Fibroblast of mammary gland (primary cell): ENCODE measurements at regions not wholly inside any gene's neighbourhood (a gene's known extent, or its start where the extent isn't known, plus 50 kb on each side); places are given as distances from the start of the nearest gene placed in this dataset.

ENCODE experiments used
- DNase-seq: peaks from one replicate; pipeline ENCODE4 v3.0.0-alpha.2; 2010; ENCODE audit warnings: low read depth
- H3K4me3 ChIP-seq: 2 replicates; pipeline ENCODE4 v1.5.1; 2011; ENCODE audit warnings: low read depth, mild to moderate bottlenecking, low read length, moderate library complexity; ENCODE audit not compliant: control insufficient read depth
- CTCF ChIP-seq: conservative IDR thresholded peaks from 2 replicates; pipeline ENCODE4 v1.5.1; 2011; ENCODE audit warnings: low read depth, low read length, inconsistent platforms; ENCODE audit not compliant: control insufficient read depth, insufficient read depth

DNA sequence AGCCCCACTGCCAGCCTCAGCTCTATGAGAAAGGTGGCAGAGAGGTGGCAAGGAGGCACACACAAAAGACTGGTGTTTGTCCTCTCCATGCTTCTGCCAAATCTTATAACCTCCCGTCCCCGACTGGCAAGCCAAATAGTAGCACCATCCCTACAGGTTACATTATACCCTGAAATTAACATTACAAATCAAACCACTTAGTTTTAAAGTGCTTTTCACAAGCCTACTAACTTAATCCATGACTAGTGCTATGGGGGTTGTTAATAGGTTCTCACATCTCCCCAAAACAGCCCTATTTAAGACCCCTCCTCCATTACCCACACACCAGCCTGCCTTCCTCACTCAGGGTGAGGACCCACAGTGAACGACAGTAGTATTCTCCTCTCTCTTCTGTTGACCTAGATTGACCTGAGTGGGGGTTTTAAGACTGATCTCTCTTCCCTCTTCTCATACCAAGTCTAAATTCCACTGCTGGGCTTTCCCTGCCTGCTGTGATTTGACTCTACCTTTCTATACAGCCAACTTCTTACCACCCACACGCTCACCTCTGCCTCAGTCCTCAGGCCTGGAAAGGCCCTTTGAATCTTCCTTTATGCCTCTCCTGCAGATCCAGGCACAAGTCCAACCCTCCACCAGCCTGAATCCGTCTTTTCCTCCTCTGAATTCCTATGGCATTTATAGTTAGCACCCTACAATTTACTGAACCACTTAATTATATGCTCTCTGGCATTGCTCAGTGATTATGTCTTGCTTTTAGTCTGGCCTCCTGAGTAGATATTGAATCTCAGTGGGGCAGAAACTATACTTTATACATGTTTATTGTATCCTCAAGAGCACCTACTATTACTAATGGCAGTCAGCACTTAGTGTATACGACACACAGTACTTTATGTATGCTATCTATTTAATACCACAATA, 116.1 kb downstream of the TMEM174 start:
- no peak for TF ChIP-seq CTCF
- H3K4me3 ChIP-seq, result no peak overlapping the region
- DNase-seq, result no peak

DNA sequence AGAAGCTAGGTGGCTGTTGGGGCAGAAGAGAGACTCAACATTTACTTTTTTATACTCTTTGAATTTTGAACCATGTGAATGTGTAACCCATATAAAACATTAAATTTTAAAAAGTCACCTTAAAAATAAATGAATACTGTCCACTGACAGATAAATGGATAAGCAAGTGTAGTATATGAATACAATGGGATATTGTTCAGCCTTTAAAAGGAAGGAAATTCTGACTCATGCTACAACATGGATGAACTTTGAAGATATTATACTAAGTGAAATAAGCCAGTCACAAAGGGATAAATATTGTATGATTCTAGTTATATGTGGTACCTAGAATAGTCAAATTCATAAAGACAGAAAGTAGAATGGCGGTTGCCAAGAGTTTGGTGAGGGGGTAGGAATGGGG, 113.9 kb downstream of the TMEM174 start:
- H3K4me3 ChIP-seq, result no peak overlapping the region
- TF ChIP-seq CTCF, result no peak
- no peak for DNase-seq

- DNase-seq, result no peak
- no peak for TF ChIP-seq CTCF
Observed at GRCh38 chr5:73284985-73285384, 112.0 kb downstream of the TMEM174 start.

GRCh38 chr5:73284220-73284795, 111.3 kb downstream of the TMEM174 start:
- no peak for TF ChIP-seq CTCF
- no peak overlapping the region for H3K4me3 ChIP-seq
- DNase-seq, result no peak

More at GRCh38 chr5:73284985-73285384, 112.0 kb downstream of the TMEM174 start:
- H3K4me3 ChIP-seq, result no peak overlapping the region

GRCh38 chr5:73282923-73283322, 109.9 kb downstream of the TMEM174 start:
- no peak for DNase-seq
- H3K4me3 ChIP-seq, result no peak overlapping the region
- TF ChIP-seq CTCF, result no peak

GRCh38 chr5:73282383-73282782, 109.4 kb downstream of the TMEM174 start:
- no peak for TF ChIP-seq CTCF
- H3K4me3 ChIP-seq, result no peak overlapping the region
- no peak for DNase-seq
